ENCODE measurements at regions not wholly inside any gene's neighbourhood (a gene's known extent, or its start where the extent isn't known, plus 50 kb on each side); places are given as distances from the start of the nearest gene placed in this dataset.

DNA sequence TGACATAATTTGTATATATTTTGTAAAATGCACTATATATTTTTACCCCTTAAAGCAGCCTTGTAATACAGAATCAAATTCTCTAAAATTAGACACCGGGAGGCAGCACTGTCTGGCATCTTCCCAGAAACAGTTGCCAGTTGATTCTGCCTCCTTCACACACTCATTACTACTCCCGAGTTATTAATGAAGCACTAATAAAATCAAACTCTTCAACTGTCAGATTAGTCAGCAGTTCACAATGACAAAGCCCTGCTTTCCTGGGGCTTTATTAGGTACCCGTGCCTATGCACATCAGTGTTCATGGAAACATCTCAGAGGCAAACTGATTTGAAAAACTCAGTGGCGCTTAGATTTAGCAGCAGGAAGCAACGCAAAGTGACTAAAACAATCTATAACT, 103.5 kb upstream of the VEGFC start:
- Mint-ChIP-seq H3K27ac (ENCODE audit: unreplicated experiment) (no peak overlapping the region), H3K36me3 (ENCODE audit: low read depth) (no peaks in the 10 kb centered on the region), H3K4me3 (no peak overlapping the region), H3K27me3 (ENCODE audit: low read depth) (no peaks in the 10 kb centered on the region), H3K9me3 (no peaks in the 10 kb centered on the region), H3K4me1 (peaks cover 27% of the 10 kb centered on the region)
- no peak for DNase-seq (ENCODE audit: low read depth, low spot score)
- TF ChIP-seq, protein P1, sequence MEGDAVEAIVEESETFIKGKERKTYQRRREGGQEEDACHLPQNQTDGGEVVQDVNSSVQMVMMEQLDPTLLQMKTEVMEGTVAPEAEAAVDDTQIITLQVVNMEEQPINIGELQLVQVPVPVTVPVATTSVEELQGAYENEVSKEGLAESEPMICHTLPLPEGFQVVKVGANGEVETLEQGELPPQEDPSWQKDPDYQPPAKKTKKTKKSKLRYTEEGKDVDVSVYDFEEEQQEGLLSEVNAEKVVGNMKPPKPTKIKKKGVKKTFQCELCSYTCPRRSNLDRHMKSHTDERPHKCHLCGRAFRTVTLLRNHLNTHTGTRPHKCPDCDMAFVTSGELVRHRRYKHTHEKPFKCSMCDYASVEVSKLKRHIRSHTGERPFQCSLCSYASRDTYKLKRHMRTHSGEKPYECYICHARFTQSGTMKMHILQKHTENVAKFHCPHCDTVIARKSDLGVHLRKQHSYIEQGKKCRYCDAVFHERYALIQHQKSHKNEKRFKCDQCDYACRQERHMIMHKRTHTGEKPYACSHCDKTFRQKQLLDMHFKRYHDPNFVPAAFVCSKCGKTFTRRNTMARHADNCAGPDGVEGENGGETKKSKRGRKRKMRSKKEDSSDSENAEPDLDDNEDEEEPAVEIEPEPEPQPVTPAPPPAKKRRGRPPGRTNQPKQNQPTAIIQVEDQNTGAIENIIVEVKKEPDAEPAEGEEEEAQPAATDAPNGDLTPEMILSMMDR (conservative IDR thresholded peaks at IDR 0.05): no peak

DNA sequence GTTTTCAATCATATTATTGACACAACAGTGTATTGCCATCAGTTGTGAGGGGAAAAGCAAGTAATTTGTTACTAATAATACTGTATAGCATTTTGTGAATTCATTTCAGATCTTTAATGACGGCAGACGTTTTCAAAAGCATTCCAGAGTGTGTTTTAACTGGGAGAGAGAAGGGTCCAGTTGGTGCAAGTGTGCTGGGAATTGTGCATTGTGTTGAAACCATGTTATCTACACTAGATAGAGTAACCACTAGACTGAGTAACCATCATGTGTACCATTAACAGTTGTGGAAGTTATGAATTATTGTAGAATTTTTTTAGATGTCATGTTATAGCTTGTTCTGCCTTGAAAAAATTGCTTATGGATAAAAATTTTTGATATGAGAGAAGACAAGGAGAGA, 104.5 kb upstream of the VEGFC start:
- peaks cover 27% of the 10 kb centered on the region for H3K4me1 Mint-ChIP-seq
- no peaks in the 10 kb centered on the region for H3K36me3 Mint-ChIP-seq (ENCODE audit: low read depth)
- H3K27me3 Mint-ChIP-seq (ENCODE audit: low read depth): no peaks in the 10 kb centered on the region
- H3K9me3 Mint-ChIP-seq: no peaks in the 10 kb centered on the region
- TF ChIP-seq, protein P1 (conservative IDR thresholded peaks at IDR 0.05): no peak
- H3K4me3 Mint-ChIP-seq: no peak overlapping the region
- no peak overlapping the region for H3K27ac Mint-ChIP-seq (ENCODE audit: unreplicated experiment)
- no peak for DNase-seq (ENCODE audit: low read depth, low spot score)

DNA sequence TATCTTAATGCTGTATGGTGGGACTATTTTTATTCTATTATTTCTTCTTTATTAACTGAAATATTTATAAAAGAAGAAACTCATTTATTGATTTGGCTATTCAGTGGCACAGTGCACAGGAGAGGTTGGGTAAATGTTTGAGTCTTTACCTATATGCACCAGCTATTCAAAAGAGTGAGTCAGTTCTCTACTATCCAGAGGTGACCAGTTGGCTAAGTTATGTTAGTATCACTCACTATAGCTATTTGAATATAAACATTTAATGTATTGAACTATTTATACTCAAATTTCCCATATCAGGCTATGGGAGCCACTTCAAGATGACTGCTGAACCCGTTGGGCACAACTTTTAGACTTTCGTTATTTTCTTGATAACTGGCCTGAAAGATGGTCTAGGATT, 106.1 kb upstream of the VEGFC start:
- no peak overlapping the region for H3K27ac Mint-ChIP-seq (ENCODE audit: unreplicated experiment)
- no peaks in the 10 kb centered on the region for H3K27me3 Mint-ChIP-seq (ENCODE audit: low read depth)
- H3K9me3 Mint-ChIP-seq: no peaks in the 10 kb centered on the region
- H3K4me1 Mint-ChIP-seq: peaks cover 24% of the 10 kb centered on the region
- TF ChIP-seq, protein P1 (conservative IDR thresholded peaks at IDR 0.05): no peak
- H3K36me3 Mint-ChIP-seq (ENCODE audit: low read depth): no peaks in the 10 kb centered on the region
- no peak overlapping the region for H3K4me3 Mint-ChIP-seq
- DNase-seq (ENCODE audit: low read depth, low spot score): no peak

DNA sequence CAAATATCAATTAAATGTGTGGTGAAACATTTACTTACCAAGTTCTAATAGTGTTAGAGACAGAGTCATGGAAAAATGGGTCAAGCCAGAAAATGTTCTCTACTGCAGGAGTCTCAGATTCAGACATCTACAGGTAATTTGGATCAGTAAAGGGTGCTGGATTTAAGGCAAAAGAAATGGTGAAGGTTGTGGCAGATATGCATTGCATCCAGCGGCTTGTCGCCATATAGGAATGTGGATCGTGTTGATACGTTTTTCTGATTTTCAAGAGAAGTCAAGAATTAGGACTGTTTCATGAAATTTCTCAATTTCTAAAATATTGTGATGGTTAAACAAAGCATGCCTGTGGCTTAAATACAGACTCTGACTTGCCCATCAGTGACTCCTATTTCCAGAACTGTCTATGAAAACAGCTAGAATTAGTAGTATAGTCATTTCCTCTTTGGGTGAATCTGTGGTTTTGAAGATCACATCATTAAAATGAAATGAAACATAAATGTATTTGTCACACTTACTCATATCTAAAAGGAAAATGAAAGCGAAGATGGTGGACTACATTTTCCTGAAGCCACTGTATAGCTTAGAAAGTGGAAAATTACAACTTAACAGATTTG, 110.1 kb upstream of the VEGFC start:
- no peaks in the 10 kb centered on the region for H3K36me3 Mint-ChIP-seq (ENCODE audit: low read depth)
- H3K27me3 Mint-ChIP-seq (ENCODE audit: low read depth): no peaks in the 10 kb centered on the region
- no peak for DNase-seq (ENCODE audit: low read depth, low spot score)
- TF ChIP-seq, protein P1 (conservative IDR thresholded peaks at IDR 0.05): no peak
- H3K27ac Mint-ChIP-seq (ENCODE audit: unreplicated experiment): no peak overlapping the region
- H3K4me1 Mint-ChIP-seq: no peaks in the 10 kb centered on the region
- H3K9me3 Mint-ChIP-seq: no peaks in the 10 kb centered on the region
- no peak overlapping the region for H3K4me3 Mint-ChIP-seq

DNA sequence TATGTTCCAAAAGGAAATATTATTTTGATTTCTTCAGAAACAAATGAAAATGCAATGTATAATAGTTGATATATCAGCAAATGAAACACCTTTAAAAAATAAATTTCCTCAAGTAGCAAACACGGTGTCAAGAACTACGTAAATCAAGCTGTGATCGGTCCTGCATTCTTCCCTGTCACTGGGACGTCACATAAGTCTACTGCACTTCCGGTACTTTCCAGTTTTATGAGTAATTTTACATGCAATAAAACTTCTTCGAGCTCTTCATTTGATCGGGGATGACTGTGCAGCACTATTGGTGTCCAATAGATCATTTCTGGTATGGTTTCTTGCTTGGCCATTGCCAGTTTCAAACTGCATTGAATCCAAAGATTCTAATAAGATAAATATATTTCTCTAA, 114.0 kb upstream of the VEGFC start:
- H3K27ac Mint-ChIP-seq (ENCODE audit: unreplicated experiment): no peak overlapping the region
- H3K4me1 Mint-ChIP-seq: no peaks in the 10 kb centered on the region
- no peaks in the 10 kb centered on the region for H3K27me3 Mint-ChIP-seq (ENCODE audit: low read depth)
- no peak overlapping the region for H3K4me3 Mint-ChIP-seq
- H3K9me3 Mint-ChIP-seq: no peaks in the 10 kb centered on the region
- DNase-seq (ENCODE audit: low read depth, low spot score): no peak
- TF ChIP-seq, protein P1 (conservative IDR thresholded peaks at IDR 0.05): no peak
- H3K36me3 Mint-ChIP-seq (ENCODE audit: low read depth): no peaks in the 10 kb centered on the region
